ENCODE measurements at regions not wholly inside any gene's neighbourhood (a gene's known extent, or its start where the extent isn't known, plus 50 kb on each side); places are given as distances from the start of the nearest gene placed in this dataset.

DNA sequence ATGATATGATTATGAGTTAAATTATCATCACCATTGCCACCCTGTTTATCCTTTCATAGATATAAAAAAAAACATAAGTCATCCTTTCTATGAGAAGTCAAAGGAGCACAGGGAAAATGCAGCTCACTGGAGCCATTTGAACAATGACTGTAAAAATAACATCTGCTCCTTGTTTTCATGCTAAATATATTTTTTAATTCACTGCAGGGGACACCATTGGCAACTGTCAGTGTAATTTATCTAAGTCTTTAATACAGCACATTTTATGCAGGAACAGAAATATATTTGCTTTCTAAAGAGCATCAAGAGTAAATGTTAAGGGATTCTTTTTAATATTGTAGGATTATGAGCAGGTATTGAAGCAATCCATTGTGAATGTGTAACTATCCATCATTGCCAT is 371.3 kb downstream of the ZBBX start:
- TF ChIP-seq POLR2A (IDR thresholded peaks at IDR 0.05; ENCODE audit: low read depth, low read length) (no peak), TAF1 (IDR thresholded peaks at IDR 0.05; ENCODE audit: low read depth, low read length) (no peak), POLR2AphosphoS5 (IDR thresholded peaks at IDR 0.05; ENCODE audit: low read depth, low read length) (no peak), SPI1 (IDR thresholded peaks at IDR 0.05; ENCODE audit: low read depth, low read length) (no peak), PAX5 (IDR thresholded peaks at IDR 0.05; ENCODE audit: insufficient read depth, low read length, severe bottlenecking) (no peak), POU2F2 (IDR thresholded peaks at IDR 0.05; ENCODE audit: low read depth, low read length) (no peak)
